SK-N-SH (cell line): ENCODE measurements at regions not wholly inside any gene's neighbourhood (a gene's known extent, or its start where the extent isn't known, plus 50 kb on each side); places are given as distances from the start of the nearest gene placed in this dataset.

Experiments used
- CTCF ChIA-PET: fragments of 300-600, 350-600 bp; formaldehyde crosslinking; extraction: SDS; loops from one replicate; lab custom pipeline; 2021; lab: Yijun Ruan, JAX
- POLR2A ChIA-PET: fragments of 350-600 bp; sonication (Branson Sonifier 250); formaldehyde crosslinking; extraction: SDS; loops from one replicate; lab custom pipeline; 2020; ENCODE audit warnings: antibody characterized with exemption, inconsistent platforms; lab: Yijun Ruan, JAX
- DNase-seq: peaks from one replicate; pipeline ENCODE4 v3.0.0; 2012
- H2AFZ ChIP-seq: fragments of 200-600 bp; sonication (generic); 2 replicates; pipeline ENCODE4 v1.8.1; 2016; ENCODE audit warnings: antibody characterized with exemption, mild to moderate bottlenecking, low read depth
- H3F3A ChIP-seq: fragments of 200-600 bp; sonication (generic); replicated peaks from 2 replicates; pipeline ENCODE3; 2016; ENCODE audit warnings: antibody characterized with exemption, mild to moderate bottlenecking; ENCODE audit not compliant: insufficient read depth
- H3K27ac ChIP-seq, 2 experiments: fragments of 200-500 bp in 1 of 2; fragments of 200-600 bp in 1 of 2; sonication (Bioruptor generic) in 1 of 2; sonication (generic), shearing (Covaris generic) in 1 of 2; 2 replicates each; pipeline versions ENCODE4 v1.5.1 to v1.6.1; 2014 to 2016; ENCODE audit warnings: low read depth in 2 of 2, inconsistent platforms in 1 of 2, low read length in 1 of 2, mild to moderate bottlenecking in 1 of 2, mixed read lengths in 1 of 2
- H3K27me3 ChIP-seq: fragments of 200-600 bp; sonication (generic), shearing (Covaris generic); 2 replicates; pipeline ENCODE4 v1.6.1; 2016; ENCODE audit warnings: mixed run types; ENCODE audit not compliant: insufficient read depth
- H3K36me3 ChIP-seq, 2 experiments: fragments of 200-500 bp in 1 of 2; fragments of 200-600 bp in 1 of 2; sonication (Bioruptor generic) in 1 of 2; sonication (generic) in 1 of 2; replicated peaks in 1 of 2; 2 replicates each; pipeline versions ENCODE3 to v1.5.1; 2014 to 2016; ENCODE audit warnings: low read length in 1 of 2, mild to moderate bottlenecking in 1 of 2; ENCODE audit not compliant: insufficient read depth in 2 of 2, control insufficient read depth in 1 of 2
- H3K4me1 ChIP-seq, 2 experiments: fragments of 200-500 bp in 1 of 2; fragments of 200-600 bp in 1 of 2; sonication (Bioruptor generic) in 1 of 2; sonication (generic), shearing (Covaris generic) in 1 of 2; 2 replicates each; pipeline versions ENCODE4 v1.5.1 to v1.6.1; 2014 to 2016; ENCODE audit warnings: low read depth in 1 of 2, low read length in 1 of 2, mixed run types in 1 of 2; ENCODE audit not compliant: insufficient read depth in 2 of 2, control insufficient read depth in 1 of 2
- H3K4me2 ChIP-seq: fragments of 200-600 bp; sonication (generic), shearing (Covaris generic); 2 replicates; pipeline ENCODE4 v1.6.1; 2017; ENCODE audit warnings: mixed run types
- H3K4me3 ChIP-seq, 2 experiments: fragments of 200-500 bp in 1 of 2; fragments of 200-600 bp in 1 of 2; sonication (Bioruptor generic) in 1 of 2; sonication (generic), shearing (Covaris generic) in 1 of 2; 2 replicates each; pipeline versions ENCODE4 v1.5.1 to v1.8.1; 2014 to 2016; ENCODE audit warnings: low read depth in 2 of 2, inconsistent platforms in 1 of 2, low read length in 1 of 2, mild to moderate bottlenecking in 1 of 2, mixed read lengths in 1 of 2, moderate library complexity in 1 of 2
- H3K79me2 ChIP-seq: fragments of 200-600 bp; sonication (generic); 2 replicates; pipeline ENCODE4 v1.8.1; 2017; ENCODE audit warnings: mild to moderate bottlenecking; ENCODE audit not compliant: insufficient read depth
- H3K9ac ChIP-seq: fragments of 200-600 bp; sonication (generic); 2 replicates; pipeline ENCODE4 v1.6.1; 2017; ENCODE audit warnings: mixed run types
- H3K9me2 ChIP-seq: fragments of 200-600 bp; sonication (generic); 2 replicates; pipeline ENCODE4 v1.6.1; 2017; ENCODE audit warnings: mixed run types
- H3K9me3 ChIP-seq: fragments of 200-600 bp; sonication (generic); 2 replicates; pipeline ENCODE4 v1.6.1; 2017; ENCODE audit warnings: mixed run types, mild to moderate bottlenecking, moderate library complexity
- H4K20me1 ChIP-seq: fragments of 200-600 bp; sonication (generic); 2 replicates; pipeline ENCODE4 v1.6.1; 2017; ENCODE audit warnings: mild to moderate bottlenecking, mixed run types; ENCODE audit not compliant: insufficient read depth
- EP300 ChIP-seq, 2 experiments: IDR thresholded peaks; 2 replicates each; pipeline versions ENCODE4 v1.4.0 to v1.6.1; 2012; ENCODE audit warnings: borderline replicate concordance in 1 of 2, low read depth in 1 of 2, low read length in 1 of 2
- EZH2phosphoT487 ChIP-seq: fragments of 200-600 bp; sonication (generic); IDR thresholded peaks from 2 replicates; pipeline ENCODE4 v1.6.1; 2017; ENCODE audit warnings: low read depth, mixed run types, mild to moderate bottlenecking, antibody characterized with exemption, moderate library complexity, borderline replicate concordance
- FOSL2 ChIP-seq: IDR thresholded peaks from 2 replicates; pipeline ENCODE4 v1.4.0; 2012; ENCODE audit warnings: low read depth, mild to moderate bottlenecking, moderate library complexity, borderline replicate concordance
- FOXJ3 ChIP-seq: sonication (generic); formaldehyde crosslinking; IDR thresholded peaks from 2 replicates; pipeline ENCODE4 v1.5.1; 2020; ENCODE audit warnings: mild to moderate bottlenecking, missing genetic modification reagents
- FOXM1 ChIP-seq: IDR thresholded peaks from 2 replicates; pipeline ENCODE4 v1.4.0; 2012; ENCODE audit warnings: low read depth, mild to moderate bottlenecking
- GATA2 ChIP-seq: sonication (generic); formaldehyde crosslinking; IDR thresholded peaks from 2 replicates; pipeline ENCODE4 v1.5.0; 2020; ENCODE audit warnings: mild to moderate bottlenecking, missing genetic modification reagents
- JUND ChIP-seq: IDR thresholded peaks from 2 replicates; pipeline ENCODE4 v1.4.0; 2012
- MEF2A ChIP-seq: IDR thresholded peaks from 2 replicates; pipeline ENCODE4 v1.4.0; 2012; ENCODE audit warnings: low read depth, borderline replicate concordance
- MXI1 ChIP-seq: IDR thresholded peaks from 2 replicates; pipeline ENCODE4 v1.6.1; 2012; ENCODE audit warnings: mild to moderate bottlenecking, low read depth, low read length, improper control_type of control experiment
- NFIC ChIP-seq: IDR thresholded peaks from 2 replicates; pipeline ENCODE4 v1.4.0; 2012; ENCODE audit warnings: borderline replicate concordance
- NRF1 ChIP-seq: IDR thresholded peaks from 2 replicates; pipeline ENCODE4 v1.6.1; 2012; ENCODE audit warnings: low read depth, mild to moderate bottlenecking, low read length
- RFX5 ChIP-seq: IDR thresholded peaks from 2 replicates; pipeline ENCODE4 v1.6.1; 2012; ENCODE audit warnings: mild to moderate bottlenecking, improper control_type of control experiment, low read length
- SIN3A ChIP-seq: IDR thresholded peaks from 2 replicates; pipeline ENCODE4 v1.6.1; 2012; ENCODE audit warnings: low read depth, mild to moderate bottlenecking, low read length, moderate library complexity, borderline replicate concordance
- TCF12 ChIP-seq: IDR thresholded peaks from 2 replicates; pipeline ENCODE4 v1.4.0; 2012
- TEAD4 ChIP-seq: IDR thresholded peaks from 2 replicates; pipeline ENCODE4 v1.4.0; 2012; ENCODE audit warnings: mild to moderate bottlenecking, borderline replicate concordance; ENCODE audit not compliant: insufficient read depth
- WGBS: methylation state at CpG from one replicate; pipeline ENCODE4 v1.1.6; 2017; ENCODE audit warnings: low lambda C conversion rate; 5-methylcytosine and 5-hydroxymethylcytosine counted together
- TF ChIP-seq, protein P1 (sequence below): IDR thresholded peaks from 2 replicates; pipeline ENCODE4; 2012
- TF ChIP-seq, protein P2 (sequence below): IDR thresholded peaks from 2 replicates; pipeline ENCODE4 v1.4.0; 2012; ENCODE audit warnings: low read depth, borderline replicate concordance
- TF ChIP-seq, protein P3 (sequence below): fragments of 150-350 bp; IDR thresholded peaks from 2 replicates; pipeline ENCODE4 v1.6.1; 2017; ENCODE audit warnings: antibody characterized with exemption, low read length, low read depth, borderline replicate concordance
- TF ChIP-seq, protein P4 (sequence below): IDR thresholded peaks from 2 replicates; pipeline ENCODE4 v1.6.1; 2012; ENCODE audit warnings: mild to moderate bottlenecking, low read depth, low read length, moderate library complexity
- TF ChIP-seq, protein P5 (sequence below): fragments of 150-350 bp; IDR thresholded peaks from 2 replicates; pipeline ENCODE4 v1.6.1; 2016; ENCODE audit warnings: mild to moderate bottlenecking, low read depth, low read length

DNA sequence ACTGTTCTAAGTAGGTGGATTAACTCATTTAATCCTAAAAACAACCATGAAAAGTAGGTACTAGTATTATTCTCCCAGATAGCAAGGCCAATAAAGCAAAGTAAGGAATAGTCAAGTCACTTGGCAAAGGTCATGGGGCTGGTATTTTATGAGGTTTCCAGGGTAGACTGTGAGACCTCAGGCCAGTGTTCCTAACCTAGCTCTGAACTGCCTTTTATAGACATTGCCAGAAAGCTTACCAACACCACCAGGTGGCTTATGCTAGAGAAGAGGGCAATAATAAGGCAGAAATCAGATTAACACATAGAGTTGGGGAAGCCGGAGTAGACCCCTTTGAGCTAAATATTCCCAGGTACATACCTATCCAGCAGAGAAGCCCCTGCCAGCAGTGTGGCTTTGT is 490.9 kb upstream of the TENM4 start:
- Histone ChIP-seq H3K27ac (no peak overlapping the region), H3K9ac (no peak overlapping the region), H4K20me1 (no peaks in the 10 kb centered on the region), H3K79me2 (no peaks in the 10 kb centered on the region), H3K9me3 (no peaks in the 10 kb centered on the region), H3F3A (no peaks in the 10 kb centered on the region), H3K4me3 (no peak overlapping the region), H2AFZ (no peak overlapping the region), H3K9me2 (no peaks in the 10 kb centered on the region), H3K4me1 (no peaks in the 10 kb centered on the region), H3K27me3 (no peaks in the 10 kb centered on the region), H3K36me3 (no peaks in the 10 kb centered on the region), H3K4me2 (no peak overlapping the region)
- 50% methylated on average over 1 of the region's 1 CpG for WGBS
- ChIA-PET POLR2A (no interaction called here), CTCF (interaction anchor here (0.7 kb wide), 1 partner anchor 11 kb away, joined by 4 read pairs; no protein-coding TSS in a partner anchor)
- DNase-seq = no peak
- no peak for TF ChIP-seq TCF12
- no peak for TF ChIP-seq RFX5
- no peak for TF ChIP-seq TEAD4
- no peak for TF ChIP-seq MXI1
- no peak for TF ChIP-seq FOSL2
- TF ChIP-seq, protein P1, sequence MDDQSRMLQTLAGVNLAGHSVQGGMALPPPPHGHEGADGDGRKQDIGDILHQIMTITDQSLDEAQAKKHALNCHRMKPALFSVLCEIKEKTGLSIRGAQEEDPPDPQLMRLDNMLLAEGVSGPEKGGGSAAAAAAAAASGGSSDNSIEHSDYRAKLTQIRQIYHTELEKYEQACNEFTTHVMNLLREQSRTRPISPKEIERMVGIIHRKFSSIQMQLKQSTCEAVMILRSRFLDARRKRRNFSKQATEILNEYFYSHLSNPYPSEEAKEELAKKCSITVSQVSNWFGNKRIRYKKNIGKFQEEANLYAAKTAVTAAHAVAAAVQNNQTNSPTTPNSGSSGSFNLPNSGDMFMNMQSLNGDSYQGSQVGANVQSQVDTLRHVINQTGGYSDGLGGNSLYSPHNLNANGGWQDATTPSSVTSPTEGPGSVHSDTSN = no peak
- no peak for TF ChIP-seq EZH2phosphoT487
- TF ChIP-seq NFIC = no peak
- no peak for TF ChIP-seq FOXM1
- TF ChIP-seq, protein P2, sequence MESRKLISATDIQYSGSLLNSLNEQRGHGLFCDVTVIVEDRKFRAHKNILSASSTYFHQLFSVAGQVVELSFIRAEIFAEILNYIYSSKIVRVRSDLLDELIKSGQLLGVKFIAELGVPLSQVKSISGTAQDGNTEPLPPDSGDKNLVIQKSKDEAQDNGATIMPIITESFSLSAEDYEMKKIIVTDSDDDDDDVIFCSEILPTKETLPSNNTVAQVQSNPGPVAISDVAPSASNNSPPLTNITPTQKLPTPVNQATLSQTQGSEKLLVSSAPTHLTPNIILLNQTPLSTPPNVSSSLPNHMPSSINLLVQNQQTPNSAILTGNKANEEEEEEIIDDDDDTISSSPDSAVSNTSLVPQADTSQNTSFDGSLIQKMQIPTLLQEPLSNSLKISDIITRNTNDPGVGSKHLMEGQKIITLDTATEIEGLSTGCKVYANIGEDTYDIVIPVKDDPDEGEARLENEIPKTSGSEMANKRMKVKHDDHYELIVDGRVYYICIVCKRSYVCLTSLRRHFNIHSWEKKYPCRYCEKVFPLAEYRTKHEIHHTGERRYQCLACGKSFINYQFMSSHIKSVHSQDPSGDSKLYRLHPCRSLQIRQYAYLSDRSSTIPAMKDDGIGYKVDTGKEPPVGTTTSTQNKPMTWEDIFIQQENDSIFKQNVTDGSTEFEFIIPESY = no peak
- no peak for TF ChIP-seq EP300 (IDR thresholded peaks at IDR 0.05; ENCODE audit: borderline replicate concordance in 1 of 2, low read depth in 1 of 2, low read length in 1 of 2)
- TF ChIP-seq FOXJ3 (CRISPR knock-in tag) = no peak
- TF ChIP-seq, protein P3, sequence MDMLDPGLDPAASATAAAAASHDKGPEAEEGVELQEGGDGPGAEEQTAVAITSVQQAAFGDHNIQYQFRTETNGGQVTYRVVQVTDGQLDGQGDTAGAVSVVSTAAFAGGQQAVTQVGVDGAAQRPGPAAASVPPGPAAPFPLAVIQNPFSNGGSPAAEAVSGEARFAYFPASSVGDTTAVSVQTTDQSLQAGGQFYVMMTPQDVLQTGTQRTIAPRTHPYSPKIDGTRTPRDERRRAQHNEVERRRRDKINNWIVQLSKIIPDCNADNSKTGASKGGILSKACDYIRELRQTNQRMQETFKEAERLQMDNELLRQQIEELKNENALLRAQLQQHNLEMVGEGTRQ = no peak
- no peak for TF ChIP-seq GATA2 (CRISPR knock-in tag)
- TF ChIP-seq NRF1 = no peak
- TF ChIP-seq, protein P4, sequence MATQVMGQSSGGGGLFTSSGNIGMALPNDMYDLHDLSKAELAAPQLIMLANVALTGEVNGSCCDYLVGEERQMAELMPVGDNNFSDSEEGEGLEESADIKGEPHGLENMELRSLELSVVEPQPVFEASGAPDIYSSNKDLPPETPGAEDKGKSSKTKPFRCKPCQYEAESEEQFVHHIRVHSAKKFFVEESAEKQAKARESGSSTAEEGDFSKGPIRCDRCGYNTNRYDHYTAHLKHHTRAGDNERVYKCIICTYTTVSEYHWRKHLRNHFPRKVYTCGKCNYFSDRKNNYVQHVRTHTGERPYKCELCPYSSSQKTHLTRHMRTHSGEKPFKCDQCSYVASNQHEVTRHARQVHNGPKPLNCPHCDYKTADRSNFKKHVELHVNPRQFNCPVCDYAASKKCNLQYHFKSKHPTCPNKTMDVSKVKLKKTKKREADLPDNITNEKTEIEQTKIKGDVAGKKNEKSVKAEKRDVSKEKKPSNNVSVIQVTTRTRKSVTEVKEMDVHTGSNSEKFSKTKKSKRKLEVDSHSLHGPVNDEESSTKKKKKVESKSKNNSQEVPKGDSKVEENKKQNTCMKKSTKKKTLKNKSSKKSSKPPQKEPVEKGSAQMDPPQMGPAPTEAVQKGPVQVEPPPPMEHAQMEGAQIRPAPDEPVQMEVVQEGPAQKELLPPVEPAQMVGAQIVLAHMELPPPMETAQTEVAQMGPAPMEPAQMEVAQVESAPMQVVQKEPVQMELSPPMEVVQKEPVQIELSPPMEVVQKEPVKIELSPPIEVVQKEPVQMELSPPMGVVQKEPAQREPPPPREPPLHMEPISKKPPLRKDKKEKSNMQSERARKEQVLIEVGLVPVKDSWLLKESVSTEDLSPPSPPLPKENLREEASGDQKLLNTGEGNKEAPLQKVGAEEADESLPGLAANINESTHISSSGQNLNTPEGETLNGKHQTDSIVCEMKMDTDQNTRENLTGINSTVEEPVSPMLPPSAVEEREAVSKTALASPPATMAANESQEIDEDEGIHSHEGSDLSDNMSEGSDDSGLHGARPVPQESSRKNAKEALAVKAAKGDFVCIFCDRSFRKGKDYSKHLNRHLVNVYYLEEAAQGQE = no peak
- TF ChIP-seq JUND = no peak
- no peak for TF ChIP-seq MEF2A
- TF ChIP-seq SIN3A = no peak
- TF ChIP-seq, protein P5, sequence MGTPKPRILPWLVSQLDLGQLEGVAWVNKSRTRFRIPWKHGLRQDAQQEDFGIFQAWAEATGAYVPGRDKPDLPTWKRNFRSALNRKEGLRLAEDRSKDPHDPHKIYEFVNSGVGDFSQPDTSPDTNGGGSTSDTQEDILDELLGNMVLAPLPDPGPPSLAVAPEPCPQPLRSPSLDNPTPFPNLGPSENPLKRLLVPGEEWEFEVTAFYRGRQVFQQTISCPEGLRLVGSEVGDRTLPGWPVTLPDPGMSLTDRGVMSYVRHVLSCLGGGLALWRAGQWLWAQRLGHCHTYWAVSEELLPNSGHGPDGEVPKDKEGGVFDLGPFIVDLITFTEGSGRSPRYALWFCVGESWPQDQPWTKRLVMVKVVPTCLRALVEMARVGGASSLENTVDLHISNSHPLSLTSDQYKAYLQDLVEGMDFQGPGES = no peak
